K562 (cell line): ENCODE measurements at regions not wholly inside any gene's neighbourhood (a gene's known extent, or its start where the extent isn't known, plus 50 kb on each side); places are given as distances from the start of the nearest gene placed in this dataset.
A peak's percentile ranks its signal among the peaks of the same experiment; 100 is the strongest.

Experiments
- ATAC-seq: fragments of 200-7000 bp; cut with Tn5 transposase; 3 replicates; pipeline ENCODE4 v1.9.1; 2020; ENCODE audit warnings: moderate library complexity
- BruUV-seq: library from RNA; stranded (reverse); fragments of 400-500 nt; replicated peaks from 2 replicates; lab custom pipeline; 2021; lab: Mats Ljungman, UMichigan
- CTCF ChIA-PET: fragments of 300-600 bp; formaldehyde crosslinking; extraction: SDS; loops from one replicate; lab custom pipeline; 2021; ENCODE audit warnings: low intra/inter-chr PET ratio; lab: Yijun Ruan, JAX
- POLR2A ChIA-PET: fragments of 300-600, 350-650 bp; sonication (Branson Sonifier 250); formaldehyde crosslinking; extraction: SDS; loops from one replicate; lab custom pipeline; 2021; ENCODE audit warnings: antibody characterized with exemption, inconsistent platforms; lab: Yijun Ruan, JAX
- DNase-seq, 4 experiments: peaks; one replicate each; pipeline versions ENCODE4 v3.0.0 to v3.0.0-alpha.2; 2011 to 2018; ENCODE audit warnings: low spot score in 3 of 4, mixed read lengths in 3 of 4; ENCODE audit errors: extremely low read depth in 1 of 4
- FAIRE-seq: peaks from 2 replicates; lab custom pipeline; 2011; peaks lifted over from hg19 to GRCh38; lab: Jason Lieb, UNC
- H2AFZ ChIP-seq: 2 replicates; pipeline ENCODE4 v1.6.0; 2011; ENCODE audit warnings: low read depth, low read length, control low read depth, inconsistent platforms
- H3K27ac ChIP-seq: fragments of 200-600 bp; 3 replicates; pipeline ENCODE4 v1.8.0; 2011; ENCODE audit warnings: low read depth, mild to moderate bottlenecking, control low read depth, inconsistent platforms, low read length, moderate library complexity, mixed read lengths; ENCODE audit errors: extremely low read depth
- H3K27me3 ChIP-seq, 2 experiments: fragments of 300-600 bp in 1 of 2; 2 replicates in 1 of 2; 3 replicates in 1 of 2; pipeline versions ENCODE4 v1.6.0 to v1.8.0; 2011; ENCODE audit warnings: inconsistent platforms in 2 of 2, low read length in 2 of 2, mild to moderate bottlenecking in 1 of 2, mixed read lengths in 1 of 2, moderate library complexity in 1 of 2; ENCODE audit not compliant: control insufficient read depth in 2 of 2, insufficient read depth in 2 of 2
- H3K36me3 ChIP-seq: fragments of 300-600 bp; 3 replicates; pipeline ENCODE4 v1.8.0; 2011; ENCODE audit warnings: mild to moderate bottlenecking, low read length, inconsistent platforms; ENCODE audit not compliant: control insufficient read depth, insufficient read depth
- H3K4me1 ChIP-seq, 2 experiments: fragments of 200-600 bp in 1 of 2; replicated peaks in 1 of 2; 2 replicates in 1 of 2; 3 replicates in 1 of 2; pipeline versions ENCODE4 v1.5.1 to v1.8.0; 2011; ENCODE audit warnings: inconsistent platforms in 2 of 2, low read length in 2 of 2, mild to moderate bottlenecking in 1 of 2, mixed read lengths in 1 of 2, moderate library complexity in 1 of 2; ENCODE audit not compliant: control insufficient read depth in 2 of 2, insufficient read depth in 2 of 2
- H3K4me2 ChIP-seq: 2 replicates; pipeline ENCODE4 v1.6.1; 2011; ENCODE audit warnings: low read length, control low read depth, inconsistent platforms, mixed read lengths; ENCODE audit not compliant: insufficient read depth
- H3K4me3 ChIP-seq: fragments of 200-600 bp; sonication (generic), shearing (Covaris generic); 2 replicates; pipeline ENCODE4 v1.5.1; 2016; ENCODE audit warnings: control low read depth, inconsistent platforms
- H3K79me2 ChIP-seq: fragments of 200-600 bp; 3 replicates; pipeline ENCODE4 v1.8.0; 2011; ENCODE audit warnings: low read length, inconsistent platforms; ENCODE audit not compliant: control insufficient read depth, insufficient read depth
- H3K9ac ChIP-seq, 2 experiments: 2 replicates each; pipeline versions ENCODE4 v1.6.0 to v1.6.1; 2011; ENCODE audit warnings: low read depth in 2 of 2, low read length in 2 of 2, control low read depth in 1 of 2, inconsistent platforms in 1 of 2, mild to moderate bottlenecking in 1 of 2, mixed read lengths in 1 of 2; ENCODE audit not compliant: insufficient read depth in 1 of 2
- H3K9me1 ChIP-seq: one replicate; pipeline ENCODE4 v1.6.0; 2011; ENCODE audit warnings: inconsistent platforms, mild to moderate bottlenecking, low read length, moderate library complexity; ENCODE audit not compliant: control insufficient read depth, insufficient read depth
- H3K9me3 ChIP-seq: replicated peaks from 2 replicates; pipeline ENCODE4 v1.5.1; 2011; ENCODE audit warnings: low read depth, low read length, inconsistent platforms; ENCODE audit not compliant: control insufficient read depth, insufficient read depth
- H4K20me1 ChIP-seq: replicated peaks from 2 replicates; pipeline ENCODE4 v1.6.1; 2011; ENCODE audit warnings: low read length, inconsistent platforms, mixed read lengths; ENCODE audit not compliant: control insufficient read depth, insufficient read depth
- DACH1 ChIP-seq: fragments of 450-650 bp; IDR thresholded peaks from 2 replicates; pipeline ENCODE4 v1.6.1; 2018; ENCODE audit not compliant: partially characterized antibody
- DNMT1 ChIP-seq: fragments of 450-650 bp; IDR thresholded peaks from 2 replicates; pipeline ENCODE4 v1.6.1; 2016; ENCODE audit warnings: antibody characterized with exemption, mild to moderate bottlenecking
- GATA2 ChIP-seq: sonication (generic); formaldehyde crosslinking; IDR thresholded peaks from 2 replicates; pipeline ENCODE4 v1.4.0; 2020; ENCODE audit warnings: mild to moderate bottlenecking, missing genetic modification reagents
- GATAD2B ChIP-seq: fragments of 450-650 bp; IDR thresholded peaks from 2 replicates; pipeline ENCODE4 v1.6.1; 2017; ENCODE audit warnings: mild to moderate bottlenecking, borderline replicate concordance
- MTA1 ChIP-seq: fragments of 450-650 bp; IDR thresholded peaks from 2 replicates; pipeline ENCODE4 v1.6.1; 2017; ENCODE audit warnings: borderline replicate concordance
- TRIM24 ChIP-seq, 2 experiments: fragments of 450-650 bp; IDR thresholded peaks; 2 replicates each; pipeline ENCODE4 v1.6.1; 2016
- WGBS: fragments of 100-300 bp; shearing (Covaris generic); methylation state at CpG from one replicate; pipeline ENCODE4 v1.1.6; 2016; ENCODE audit warnings: low coverage, mixed read lengths; ENCODE audit not compliant: insufficient coverage; ENCODE audit errors: missing lambda C conversion rate; 5-methylcytosine and 5-hydroxymethylcytosine counted together
- in situ Hi-C: fragments of 300-500 bp; cut with MboI; formaldehyde crosslinking; loops from 4 replicates; pipeline ENCODE4 v1.15.0; 2018; ENCODE audit warnings: inconsistent platforms, mixed read lengths
- intact Hi-C: fragments of 100-400 bp; cut with micrococcal nuclease; formaldehyde crosslinking; loops from 2 replicates; pipeline ENCODE4 v1.14.2; 2022

GRCh38 chr3:152011812-152012735 lies 138.6 kb downstream of the SUCNR1 start:
- Histone ChIP-seq H3K27me3 (no peaks in the 10 kb centered on the region), H2AFZ (no peak overlapping the region), H3K27ac (no peak overlapping the region), H3K36me3 (no peaks in the 10 kb centered on the region), H3K9me3 (no peaks in the 10 kb centered on the region), H3K4me2 (no peak overlapping the region), H3K9ac (no peak overlapping the region), H4K20me1 (no peaks in the 10 kb centered on the region), H3K9me1 (no peaks in the 10 kb centered on the region), H3K4me3 (no peak overlapping the region), H3K4me1 (no peaks in the 10 kb centered on the region), H3K79me2 (no peaks in the 10 kb centered on the region)
- FAIRE-seq: peak; percentile 29
- no TSS peak for BruUV-seq
- CTCF ChIA-PET: no interaction called here
- intact Hi-C loops (no loop called here), in situ Hi-C loops (no loop called here)
- no peak for DNase-seq
- 18% methylated on average over 4 of the region's 4 CpGs for WGBS
- peak; percentile 97 for TF ChIP-seq DACH1
- TF ChIP-seq TRIM24 (IDR thresholded peaks at IDR 0.05): no peak
- TF ChIP-seq GATA2 (CRISPR knock-in tag): 0 out of 2 replicates have a peak, but pooled peaks have one; percentile 25
- 0 out of 2 replicates have a peak, but pooled peaks have one; percentile 35 for TF ChIP-seq MTA1
- peak; percentile 85 for TF ChIP-seq GATAD2B
- no peak for TF ChIP-seq DNMT1
- no peak for ATAC-seq
- POLR2A ChIA-PET: interaction anchor here (1.1 kb wide), 2 partner anchors 18 to 182 kb away, joined by 3 read pairs; no protein-coding TSS in a partner anchor
